ENCODE measurements at regions not wholly inside any gene's neighbourhood (a gene's known extent, or its start where the extent isn't known, plus 50 kb on each side); places are given as distances from the start of the nearest gene placed in this dataset.

GRCh38 chr10:27380929-27381358 is 123.2 kb upstream of the RAB18 start:
- TF ChIP-seq EZH2phosphoT487 (IDR thresholded peaks at IDR 0.05; ENCODE audit: borderline replicate concordance, low read length) (no peak), CTCF (conservative IDR thresholded peaks at IDR 0.05; ENCODE audit: low read depth, low read length) (no peak)

Measured in PC-3 (cell line).